HCT116 (cell line): ENCODE measurements at regions not wholly inside any gene's neighbourhood (a gene's known extent, or its start where the extent isn't known, plus 50 kb on each side); places are given as distances from the start of the nearest gene placed in this dataset.

Source experiments
- ATAC-seq: fragments of 200-7000 bp; cut with Tn5 transposase; 2 replicates; pipeline ENCODE4 v1.9.1; 2020; ENCODE audit warnings: mild to moderate bottlenecking, moderate library complexity
- BruUV-seq: library from RNA; stranded (reverse); fragments of 400-500 nt; replicated peaks from 2 replicates; lab custom pipeline; 2021; lab: Mats Ljungman, UMichigan
- CTCF ChIA-PET: fragments of 300-600 bp; sonication (Branson Sonifier 250); formaldehyde crosslinking; loops from one replicate; lab custom pipeline; 2021; ENCODE audit warnings: antibody characterized with exemption; lab: Charles Lee
- POLR2A ChIA-PET: fragments of 300-600, 350-600 bp; sonication (Branson Sonifier 250); formaldehyde crosslinking; loops from one replicate; lab custom pipeline; 2021; ENCODE audit warnings: antibody characterized with exemption; lab: Charles Lee
- RAD21 ChIA-PET, 2 experiments: fragments of 300-600 bp; sonication (Branson Sonifier 250); formaldehyde crosslinking; loops; one replicate each; lab custom pipeline; 2023; ENCODE audit warnings: low total read pairs in 2 of 2; ENCODE audit not compliant: uncharacterized antibody in 2 of 2, unreplicated experiment in 2 of 2, low non-redundant PET in 1 of 2; lab: Charles Lee
- DNase-seq: peaks from one replicate; pipeline ENCODE4 v3.0.0-alpha.2; 2010; ENCODE audit warnings: low read depth, low spot score
- H2AFZ ChIP-seq: fragments of 200-600 bp; shearing (Covaris generic), sonication (generic); 2 replicates; pipeline ENCODE4 v1.6.1; 2017; ENCODE audit warnings: low read depth, mixed run types, mixed read lengths, antibody characterized with exemption, low read length; ENCODE audit not compliant: poor library complexity, severe bottlenecking
- H3K27ac ChIP-seq: 2 replicates; pipeline ENCODE4 v1.5.1; 2012; ENCODE audit warnings: low read depth, low read length
- H3K27me3 ChIP-seq: fragments of 200-600 bp; sonication (generic); 2 replicates; pipeline ENCODE4 v1.6.1; 2016; ENCODE audit warnings: mixed run types, low read length, mixed read lengths; ENCODE audit not compliant: insufficient read depth
- H3K36me3 ChIP-seq, 2 experiments: fragments of 200-500 bp in 1 of 2; fragments of 200-600 bp in 1 of 2; sonication (Bioruptor generic) in 1 of 2; sonication (generic) in 1 of 2; 2 replicates each; pipeline versions ENCODE4 v1.5.1 to v1.6.1; 2014 to 2016; ENCODE audit warnings: low read length in 2 of 2, inconsistent platforms in 1 of 2, mixed read lengths in 1 of 2, mixed run types in 1 of 2; ENCODE audit not compliant: insufficient read depth in 2 of 2, control insufficient read depth in 1 of 2
- H3K4me1 ChIP-seq, 2 experiments: fragments of 200-600 bp in 1 of 2; sonication (generic) in 1 of 2; 2 replicates each; pipeline versions ENCODE4 v1.5.1 to v1.6.1; 2012 to 2017; ENCODE audit warnings: low read length in 2 of 2, inconsistent platforms in 1 of 2, mild to moderate bottlenecking in 1 of 2, mixed read lengths in 1 of 2, mixed run types in 1 of 2, moderate library complexity in 1 of 2; ENCODE audit not compliant: insufficient read depth in 2 of 2, control insufficient read depth in 1 of 2
- H3K4me2 ChIP-seq: fragments of 200-600 bp; sonication (generic); 2 replicates; pipeline ENCODE4 v1.6.1; 2017; ENCODE audit warnings: mixed run types, low read length, mixed read lengths
- H3K4me3 ChIP-seq, 2 experiments: fragments of 200-600 bp in 1 of 2; sonication (generic) in 1 of 2; replicated peaks in 1 of 2; 2 replicates each; pipeline ENCODE4 v1.5.1; 2011 to 2016; ENCODE audit warnings: low read length in 2 of 2, control low read depth in 1 of 2, low read depth in 1 of 2, mild to moderate bottlenecking in 1 of 2, mixed read lengths in 1 of 2, mixed run types in 1 of 2
- H3K79me2 ChIP-seq: fragments of 200-600 bp; sonication (generic); 2 replicates; pipeline ENCODE4 v1.6.1; 2017; ENCODE audit warnings: mild to moderate bottlenecking, mixed run types, low read length, moderate library complexity, mixed read lengths; ENCODE audit not compliant: insufficient read depth
- H3K9ac ChIP-seq: fragments of 200-600 bp; sonication (generic); 2 replicates; pipeline ENCODE4 v1.6.1; 2016; ENCODE audit warnings: low read length, mixed read lengths
- H3K9me2 ChIP-seq: fragments of 200-600 bp; sonication (generic), shearing (Covaris generic); 2 replicates; pipeline ENCODE4 v1.6.1; 2017; ENCODE audit warnings: mixed run types, mild to moderate bottlenecking, moderate library complexity; ENCODE audit not compliant: insufficient read depth
- H3K9me3 ChIP-seq, 2 experiments: fragments of 200-500 bp in 1 of 2; fragments of 200-600 bp in 1 of 2; sonication (Bioruptor generic) in 1 of 2; sonication (generic) in 1 of 2; 2 replicates each; pipeline ENCODE4 v1.6.1; 2014 to 2017; ENCODE audit warnings: low read length in 2 of 2, mixed read lengths in 2 of 2, inconsistent platforms in 1 of 2, low read depth in 1 of 2, mild to moderate bottlenecking in 1 of 2, mixed run types in 1 of 2, moderate library complexity in 1 of 2; ENCODE audit not compliant: control insufficient read depth in 1 of 2, insufficient read depth in 1 of 2
- H4K20me1 ChIP-seq: fragments of 200-600 bp; sonication (generic), shearing (Covaris generic); 2 replicates; pipeline ENCODE4 v1.6.1; 2017; ENCODE audit warnings: mixed run types, mild to moderate bottlenecking, moderate library complexity; ENCODE audit not compliant: insufficient read depth
- ATF3 ChIP-seq: IDR thresholded peaks from 2 replicates; pipeline ENCODE4 v1.6.1; 2012
- EGR1 ChIP-seq: IDR thresholded peaks from 2 replicates; pipeline ENCODE4 v1.6.1; 2012; ENCODE audit warnings: low read depth
- ELF1 ChIP-seq: IDR thresholded peaks from 2 replicates; pipeline ENCODE4 v1.6.1; 2012; ENCODE audit warnings: low read depth, borderline replicate concordance
- EZH2 ChIP-seq: fragments of 200-600 bp; sonication (generic); IDR thresholded peaks from 2 replicates; pipeline ENCODE4 v1.6.1; 2017; ENCODE audit warnings: antibody characterized with exemption, mixed run types
- EZH2phosphoT487 ChIP-seq: fragments of 200-600 bp; IDR thresholded peaks from 2 replicates; pipeline ENCODE4 v1.6.1; 2018; ENCODE audit warnings: antibody characterized with exemption, borderline replicate concordance
- FOSL1 ChIP-seq: IDR thresholded peaks from 2 replicates; pipeline ENCODE4 v1.6.1; 2012; ENCODE audit warnings: low read depth
- POLR2A ChIP-seq: IDR thresholded peaks from 2 replicates; pipeline ENCODE4 v1.7.0; 2011; ENCODE audit warnings: borderline replicate concordance; ENCODE audit not compliant: insufficient read depth, insufficient read length; ENCODE audit errors: extremely low read depth
- RAD21 ChIP-seq: IDR thresholded peaks from 2 replicates; pipeline ENCODE4 v1.6.1; 2012; ENCODE audit warnings: low read depth, mild to moderate bottlenecking
- SIN3A ChIP-seq: IDR thresholded peaks from 2 replicates; pipeline ENCODE4 v1.6.1; 2012; ENCODE audit warnings: low read depth
- SP1 ChIP-seq: IDR thresholded peaks from 2 replicates; pipeline ENCODE4 v1.6.1; 2012; ENCODE audit warnings: low read depth
- SRF ChIP-seq: IDR thresholded peaks from 2 replicates; pipeline ENCODE4 v1.6.1; 2012; ENCODE audit warnings: low read depth
- YY1 ChIP-seq: IDR thresholded peaks from 2 replicates; pipeline ENCODE4 v1.6.1; 2011; ENCODE audit warnings: low read length, low read depth, moderate library complexity, mild to moderate bottlenecking; ENCODE audit not compliant: insufficient replicate concordance; ENCODE audit errors: extremely low read depth
- ZFX ChIP-seq: fragments of 450-650 bp; IDR thresholded peaks from 2 replicates; pipeline ENCODE4 v1.6.1; 2017
- intact Hi-C: fragments of 100-400 bp; cut with micrococcal nuclease; formaldehyde crosslinking; loops from 2 replicates; pipeline ENCODE4 v1.10.0; 2022
- TF ChIP-seq, protein P1 (sequence below), 3 experiments: fragments of 200-600 bp in 1 of 3; sonication (generic) in 1 of 3; IDR thresholded peaks in 2 of 3; conservative IDR thresholded peaks in 1 of 3; 2 replicates each; pipeline ENCODE4 v1.5.1; 2012 to 2017; ENCODE audit warnings: low read depth in 2 of 3, low read length in 2 of 3, antibody characterized with exemption in 1 of 3, borderline replicate concordance in 1 of 3, control low read depth in 1 of 3, mild to moderate bottlenecking in 1 of 3, mixed read lengths in 1 of 3, mixed run types in 1 of 3, moderate library complexity in 1 of 3; ENCODE audit not compliant: insufficient read depth in 1 of 3
- TF ChIP-seq, protein P2 (sequence below): IDR thresholded peaks from 2 replicates; pipeline ENCODE4 v1.6.1; 2011; ENCODE audit warnings: mild to moderate bottlenecking, low read length, moderate library complexity; ENCODE audit not compliant: insufficient replicate concordance; ENCODE audit errors: extremely low read depth

DNA sequence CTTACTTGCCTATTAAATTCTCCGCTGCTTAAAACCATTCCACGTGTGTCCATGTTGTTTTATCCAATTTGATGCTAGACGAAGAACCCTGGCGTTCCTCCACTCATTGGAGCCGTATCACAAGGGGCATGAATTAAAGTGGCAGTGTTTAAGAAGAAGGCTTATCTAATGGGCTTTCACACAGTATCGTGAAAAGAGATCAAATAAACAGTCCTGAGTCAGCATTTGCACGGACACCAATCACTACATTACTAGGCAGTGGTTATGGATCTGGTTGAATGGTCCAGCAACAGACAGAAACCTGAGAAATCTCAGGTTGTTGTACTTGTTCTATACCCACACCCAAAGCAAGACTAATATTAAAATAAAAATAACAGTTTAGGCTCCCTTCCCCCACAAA lies 671.6 kb downstream of the FAT4 start:
- Histone ChIP-seq H3K9me2 (no peaks in the 10 kb centered on the region), H3K27ac (no peak overlapping the region), H4K20me1 (no peaks in the 10 kb centered on the region), H3K4me1 (no peaks in the 10 kb centered on the region), H3K36me3 (no peaks in the 10 kb centered on the region), H3K79me2 (no peaks in the 10 kb centered on the region), H3K27me3 (no peaks in the 10 kb centered on the region), H3K9me3 (no peaks in the 10 kb centered on the region), H3K4me2 (no peak overlapping the region), H3K9ac (no peak overlapping the region), H3K4me3 (no peak overlapping the region), H2AFZ (no peak overlapping the region)
- RAD21 ChIA-PET, result no interaction called here
- CTCF ChIA-PET, result no interaction called here
- BruUV-seq, result no TSS peak
- POLR2A ChIA-PET, result no interaction called here
- intact Hi-C loops, result no loop called here
- ATAC-seq (no peak), DNase-seq (no peak)
- no peak for TF ChIP-seq SRF
- TF ChIP-seq EGR1, result no peak
- no peak for TF ChIP-seq RAD21
- no peak for TF ChIP-seq POLR2A
- TF ChIP-seq SIN3A, result no peak
- no peak for TF ChIP-seq EZH2phosphoT487
- TF ChIP-seq FOSL1, result no peak

DNA sequence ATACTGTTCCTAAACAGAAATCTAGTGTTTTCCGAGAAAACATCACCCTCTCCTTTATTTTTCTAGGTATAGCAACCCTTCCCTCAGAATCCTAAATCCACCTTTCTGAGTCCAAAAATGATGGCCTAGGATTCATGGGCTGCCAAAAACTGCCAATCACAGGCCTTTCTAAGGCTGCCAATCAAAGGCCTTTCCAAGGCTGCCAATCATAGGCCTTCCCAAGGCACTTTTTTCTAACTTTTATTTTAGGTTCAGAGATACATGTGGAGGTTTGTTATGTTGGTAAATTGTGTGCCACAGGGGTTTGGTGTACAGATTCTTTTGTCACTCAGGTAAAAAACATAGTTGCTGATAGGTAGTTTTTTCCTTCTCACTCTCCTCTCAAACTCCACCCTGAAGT lies 673.7 kb downstream of the FAT4 start:
- ChIA-PET POLR2A (no interaction called here), CTCF (no interaction called here), RAD21 (no interaction called here)
- Histone ChIP-seq H3K4me3 (no peak overlapping the region), H4K20me1 (no peaks in the 10 kb centered on the region), H3K4me1 (no peaks in the 10 kb centered on the region), H3K9me2 (no peaks in the 10 kb centered on the region; the same call in 1 of the 2 replicates), H3K9me3 (no peaks in the 10 kb centered on the region), H3K4me2 (no peak overlapping the region), H3K79me2 (no peaks in the 10 kb centered on the region), H2AFZ (no peak overlapping the region), H3K36me3 (no peaks in the 10 kb centered on the region), H3K9ac (no peak overlapping the region), H3K27ac (no peak overlapping the region), H3K27me3 (no peaks in the 10 kb centered on the region)
- intact Hi-C loops, result no loop called here
- DNase-seq (no peak), ATAC-seq (no peak)
- no peak for TF ChIP-seq EGR1
- TF ChIP-seq SIN3A, result no peak
- TF ChIP-seq ELF1, result no peak
- TF ChIP-seq, protein P1, sequence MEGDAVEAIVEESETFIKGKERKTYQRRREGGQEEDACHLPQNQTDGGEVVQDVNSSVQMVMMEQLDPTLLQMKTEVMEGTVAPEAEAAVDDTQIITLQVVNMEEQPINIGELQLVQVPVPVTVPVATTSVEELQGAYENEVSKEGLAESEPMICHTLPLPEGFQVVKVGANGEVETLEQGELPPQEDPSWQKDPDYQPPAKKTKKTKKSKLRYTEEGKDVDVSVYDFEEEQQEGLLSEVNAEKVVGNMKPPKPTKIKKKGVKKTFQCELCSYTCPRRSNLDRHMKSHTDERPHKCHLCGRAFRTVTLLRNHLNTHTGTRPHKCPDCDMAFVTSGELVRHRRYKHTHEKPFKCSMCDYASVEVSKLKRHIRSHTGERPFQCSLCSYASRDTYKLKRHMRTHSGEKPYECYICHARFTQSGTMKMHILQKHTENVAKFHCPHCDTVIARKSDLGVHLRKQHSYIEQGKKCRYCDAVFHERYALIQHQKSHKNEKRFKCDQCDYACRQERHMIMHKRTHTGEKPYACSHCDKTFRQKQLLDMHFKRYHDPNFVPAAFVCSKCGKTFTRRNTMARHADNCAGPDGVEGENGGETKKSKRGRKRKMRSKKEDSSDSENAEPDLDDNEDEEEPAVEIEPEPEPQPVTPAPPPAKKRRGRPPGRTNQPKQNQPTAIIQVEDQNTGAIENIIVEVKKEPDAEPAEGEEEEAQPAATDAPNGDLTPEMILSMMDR (IDR thresholded peaks at IDR 0.05 in 2 of 3, conservative IDR thresholded peaks at IDR 0.05 in 1 of 3; ENCODE audit: borderline replicate concordance in 1 of 3, insufficient read depth in 1 of 3, low read depth in 2 of 3, low read length in 2 of 3), result no peak
- TF ChIP-seq ZFX, result no peak
- TF ChIP-seq, protein P2, sequence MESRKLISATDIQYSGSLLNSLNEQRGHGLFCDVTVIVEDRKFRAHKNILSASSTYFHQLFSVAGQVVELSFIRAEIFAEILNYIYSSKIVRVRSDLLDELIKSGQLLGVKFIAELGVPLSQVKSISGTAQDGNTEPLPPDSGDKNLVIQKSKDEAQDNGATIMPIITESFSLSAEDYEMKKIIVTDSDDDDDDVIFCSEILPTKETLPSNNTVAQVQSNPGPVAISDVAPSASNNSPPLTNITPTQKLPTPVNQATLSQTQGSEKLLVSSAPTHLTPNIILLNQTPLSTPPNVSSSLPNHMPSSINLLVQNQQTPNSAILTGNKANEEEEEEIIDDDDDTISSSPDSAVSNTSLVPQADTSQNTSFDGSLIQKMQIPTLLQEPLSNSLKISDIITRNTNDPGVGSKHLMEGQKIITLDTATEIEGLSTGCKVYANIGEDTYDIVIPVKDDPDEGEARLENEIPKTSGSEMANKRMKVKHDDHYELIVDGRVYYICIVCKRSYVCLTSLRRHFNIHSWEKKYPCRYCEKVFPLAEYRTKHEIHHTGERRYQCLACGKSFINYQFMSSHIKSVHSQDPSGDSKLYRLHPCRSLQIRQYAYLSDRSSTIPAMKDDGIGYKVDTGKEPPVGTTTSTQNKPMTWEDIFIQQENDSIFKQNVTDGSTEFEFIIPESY, result no peak
- no peak for TF ChIP-seq EZH2
- TF ChIP-seq ATF3, result no peak
- TF ChIP-seq YY1, result no peak
- no peak for TF ChIP-seq SP1
- no peak for TF ChIP-seq EZH2phosphoT487
- no TSS peak for BruUV-seq
